SW480 (cell line): ENCODE measurements at regions not wholly inside any gene's neighbourhood (a gene's known extent, or its start where the extent isn't known, plus 50 kb on each side); places are given as distances from the start of the nearest gene placed in this dataset.

Experiments used
- DNase-seq: peaks from one replicate; pipeline ENCODE4 v3.0.0-alpha.2; 2016; ENCODE audit warnings: low spot score

DNA sequence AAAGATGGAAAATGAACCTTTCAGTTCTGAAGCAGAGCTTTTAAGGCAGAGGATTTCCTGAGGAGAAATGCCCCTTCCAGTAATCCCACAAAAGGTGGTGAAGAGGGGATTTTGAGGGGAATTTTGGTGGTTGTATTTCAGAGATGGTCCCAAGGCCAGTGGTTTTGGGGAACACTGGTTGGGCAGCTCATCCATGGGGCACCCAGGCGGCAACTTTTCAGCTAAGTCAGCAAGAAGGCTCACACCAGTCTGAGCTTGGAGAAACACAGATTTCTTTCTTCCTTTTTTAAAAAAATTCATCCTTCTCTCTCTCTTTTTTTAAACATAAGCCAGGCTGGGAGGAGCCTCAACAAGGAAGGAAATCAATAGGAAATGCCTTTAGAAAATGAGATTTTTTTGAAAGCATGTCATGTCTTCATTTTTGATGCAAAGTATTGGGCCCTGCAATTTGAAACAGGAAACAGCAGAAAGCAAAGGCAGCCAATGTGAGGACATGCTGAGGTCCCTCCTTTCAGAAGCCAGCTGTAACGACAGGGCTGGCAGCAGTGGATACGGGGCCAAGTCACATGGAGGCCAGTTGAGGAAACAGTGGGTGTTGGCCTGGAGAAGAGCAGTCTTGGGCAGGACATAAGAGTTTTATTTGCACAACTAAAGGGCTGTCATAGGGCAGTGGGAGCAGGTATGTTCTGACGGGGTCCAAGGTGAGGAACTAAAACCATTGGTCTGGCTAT, 155.3 kb upstream of the KLF4 start:
- no peak for DNase-seq

DNA sequence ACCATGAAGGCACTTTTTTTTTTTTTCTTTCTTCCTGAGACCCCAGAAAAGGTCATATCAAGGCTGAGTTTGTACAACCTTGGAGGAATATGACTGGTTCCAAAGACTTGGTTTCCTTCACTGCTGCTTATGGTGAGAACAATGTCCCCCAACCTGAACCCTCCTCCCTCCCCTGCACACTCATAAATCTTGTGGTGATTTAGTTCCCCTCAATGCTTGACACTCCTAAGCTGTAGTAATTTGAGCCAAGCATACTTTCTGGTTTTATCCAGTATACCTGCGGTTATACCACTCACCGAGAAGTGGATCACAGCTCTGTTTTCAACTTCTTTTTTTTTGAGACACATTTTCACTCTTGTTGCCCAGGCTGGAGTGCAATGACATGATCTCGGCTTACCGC, 149.9 kb upstream of the KLF4 start:
- peak; percentile 30 for DNase-seq

DNA sequence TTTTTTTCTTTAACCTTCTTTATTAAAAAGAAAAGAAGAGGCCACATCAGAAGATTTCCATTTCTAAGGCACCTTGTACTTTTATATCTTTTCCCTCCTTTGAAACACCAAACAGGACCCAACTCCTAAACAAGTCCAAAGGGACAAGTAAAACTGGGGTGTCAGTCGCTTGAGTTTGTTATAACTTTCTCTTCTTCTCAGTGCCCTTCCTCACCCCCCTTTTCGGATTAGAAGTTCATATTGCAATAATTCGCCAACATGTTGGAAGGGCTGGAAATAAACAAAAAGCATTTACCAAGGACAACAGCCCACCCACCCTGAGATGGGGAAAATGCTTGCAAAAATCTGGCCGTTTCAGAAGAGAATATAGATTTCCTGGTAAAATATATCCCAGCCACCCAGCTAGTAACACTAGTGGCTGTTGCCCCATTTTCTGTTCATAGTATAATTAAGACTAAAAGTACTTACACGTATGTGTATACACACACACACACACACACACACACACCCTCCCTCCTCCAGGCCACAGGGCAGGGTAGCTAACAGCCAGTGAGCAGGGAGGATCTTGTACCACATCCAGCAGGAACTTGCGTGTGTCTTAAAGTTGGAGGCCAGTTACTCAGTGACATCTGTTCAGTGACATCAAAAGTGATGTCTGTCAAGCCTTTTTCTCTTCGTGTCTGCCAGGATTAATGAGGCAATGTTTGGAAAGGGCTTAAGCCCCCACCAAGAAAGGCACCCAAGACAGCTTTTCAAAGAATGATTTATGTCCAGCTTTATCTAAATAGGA, 149.1 kb upstream of the KLF4 start:
- DNase-seq = no peak

DNA sequence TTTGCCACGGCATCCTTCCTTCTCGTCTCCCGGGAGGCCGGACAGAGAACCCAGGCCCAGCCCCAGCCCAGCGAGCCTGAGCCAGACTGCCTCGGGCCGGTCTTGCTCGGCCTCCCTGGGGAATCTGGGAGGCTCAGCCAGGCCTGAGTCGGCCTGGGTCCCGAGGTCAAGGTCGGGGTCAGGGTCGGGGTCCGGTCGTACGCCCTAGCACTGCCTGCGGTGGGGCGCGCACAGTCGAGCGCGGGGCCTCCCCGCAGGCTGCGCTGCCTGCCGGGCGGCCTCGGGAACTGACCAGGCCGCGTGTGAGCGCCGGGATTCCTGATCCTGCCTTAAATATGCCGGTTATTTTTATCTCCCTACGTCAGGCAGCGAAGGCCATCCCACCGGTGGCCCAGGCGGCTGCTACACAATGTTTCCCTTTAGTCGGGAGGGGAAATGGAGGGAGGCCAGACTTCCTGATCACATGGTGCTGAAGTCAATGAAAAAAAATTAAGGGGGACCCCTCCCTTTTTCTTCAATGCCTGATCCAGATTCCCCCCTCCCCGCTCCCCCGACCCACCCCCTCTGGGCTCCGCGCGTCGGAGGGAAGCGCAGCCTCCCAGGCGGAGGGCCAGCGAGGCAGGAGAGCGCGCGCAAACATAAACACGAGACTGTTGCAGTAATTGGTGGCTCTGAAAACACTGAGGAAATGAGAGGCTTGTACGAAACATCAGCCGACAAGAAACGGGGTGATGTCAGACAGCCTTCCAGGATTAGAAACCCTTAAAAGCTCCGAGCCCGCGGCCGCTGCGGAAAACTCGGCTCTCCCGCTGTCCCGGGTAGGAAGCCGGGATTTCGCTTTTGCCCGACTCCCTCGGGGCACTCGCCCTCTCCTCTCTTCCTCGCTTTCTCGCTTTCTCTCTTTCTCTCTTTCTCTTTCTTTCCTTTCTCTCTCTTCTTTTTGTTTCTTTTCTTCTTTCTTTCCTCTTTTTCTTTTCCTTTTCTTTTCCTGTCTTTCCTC, 148.2 kb upstream of the KLF4 start:
- DNase-seq = no peak

DNA sequence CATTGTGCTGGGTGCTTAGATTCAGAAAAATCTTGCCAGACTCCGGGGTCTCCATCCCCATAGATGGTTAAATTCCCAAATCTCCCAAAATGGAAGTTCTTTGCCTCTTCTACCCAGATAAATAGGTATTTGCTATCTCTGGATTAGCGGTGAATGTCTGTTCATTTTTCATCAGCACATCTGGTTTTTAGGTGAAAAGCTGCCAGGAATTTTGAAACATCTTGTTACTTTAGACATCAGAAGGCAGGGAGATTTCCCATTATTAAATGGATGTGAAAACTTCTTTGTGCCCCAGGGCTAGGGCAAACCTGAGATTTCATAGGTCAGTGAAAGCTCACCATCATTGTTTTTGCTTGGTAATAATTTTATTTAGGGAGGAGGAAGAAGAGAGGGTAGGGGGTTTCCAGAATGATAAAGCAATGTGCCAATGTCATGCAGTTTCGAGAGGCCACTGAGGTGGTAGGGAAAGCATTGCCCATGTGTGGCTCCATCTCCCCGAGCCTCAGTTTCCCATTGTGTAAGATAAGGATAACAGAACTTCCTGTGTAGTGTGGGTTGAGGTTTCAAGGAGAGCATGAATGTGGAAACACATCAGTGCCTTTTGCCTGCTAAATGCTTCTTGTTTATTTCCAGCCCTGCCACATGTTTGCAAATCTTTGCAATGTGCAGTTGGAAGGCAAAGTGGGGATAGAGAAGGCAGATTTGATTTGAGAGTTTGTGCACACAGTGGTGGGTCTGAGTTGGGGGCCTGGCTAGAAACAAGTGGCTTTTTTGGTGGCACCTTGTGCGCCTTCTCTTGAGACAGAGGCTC, 147.2 kb upstream of the KLF4 start:
- no peak for DNase-seq

DNA sequence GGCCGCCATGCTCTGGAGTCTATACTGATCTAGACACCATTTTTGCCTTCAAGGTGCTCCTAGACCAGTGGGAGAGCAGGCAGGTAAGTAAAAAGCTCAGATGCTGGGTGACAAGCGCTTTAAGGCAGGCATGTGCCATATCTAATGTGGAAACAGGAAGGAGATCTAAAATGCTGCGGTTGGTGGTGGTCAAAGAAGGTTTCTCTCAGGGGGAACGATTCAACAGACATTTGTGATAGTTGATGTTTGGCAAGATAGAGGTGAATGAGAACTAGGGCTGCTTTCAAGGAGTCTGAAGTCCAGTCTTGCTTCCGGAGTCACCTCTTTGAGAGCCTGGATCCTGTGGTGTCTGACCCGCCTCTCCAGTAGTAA, 146.2 kb upstream of the KLF4 start:
- no peak for DNase-seq

DNA sequence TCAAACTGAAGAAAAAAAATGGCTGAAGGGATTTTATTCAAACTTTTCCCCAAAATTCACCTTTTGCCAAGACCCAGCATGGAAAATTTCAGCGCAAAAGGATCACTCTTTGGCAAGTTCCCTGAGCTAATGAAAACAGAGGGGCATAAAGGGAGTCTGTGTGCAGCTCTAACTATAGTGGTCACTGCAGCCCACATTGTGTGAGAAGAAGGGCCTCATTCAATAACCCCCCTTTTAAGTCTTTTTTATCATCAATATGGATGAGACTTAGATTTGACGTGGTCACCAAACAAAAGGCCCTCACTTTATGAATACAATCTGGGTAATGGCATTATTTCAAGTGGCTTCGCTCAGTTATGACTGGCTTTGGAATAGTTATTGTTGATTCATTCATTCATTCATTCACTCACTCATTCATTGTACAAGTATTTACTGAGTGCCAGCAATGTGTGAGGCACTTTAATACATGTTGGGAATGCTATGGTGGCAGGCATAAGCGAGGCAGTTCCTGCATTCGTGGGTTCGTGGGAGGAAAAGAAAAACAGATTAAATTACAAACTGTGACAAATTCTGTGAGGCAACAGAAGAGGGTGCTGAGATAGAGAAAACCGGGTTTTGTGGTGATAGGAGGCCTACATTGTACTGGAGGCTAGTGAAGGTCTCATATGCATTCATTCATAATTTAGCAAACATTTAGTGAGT, 145.7 kb upstream of the KLF4 start:
- DNase-seq = no peak

DNA sequence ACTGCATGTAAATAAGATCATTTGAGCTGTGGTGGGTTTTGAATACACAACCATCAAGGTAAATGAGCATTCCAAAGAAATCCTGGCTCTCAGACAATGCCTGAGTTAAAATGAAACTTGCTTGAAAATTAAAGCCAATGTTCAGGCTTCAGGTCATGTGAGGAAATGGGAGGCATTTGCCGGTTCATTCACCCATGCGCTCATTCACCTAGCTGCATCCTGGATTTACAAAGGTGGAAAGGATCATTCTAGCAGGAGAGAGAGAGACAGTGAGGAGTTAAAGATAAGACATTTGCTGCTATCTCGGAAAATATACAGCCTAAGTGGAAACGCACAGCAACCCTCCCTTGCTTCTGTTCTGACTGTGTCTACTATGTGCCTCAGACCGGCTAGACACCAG, 143.8 kb upstream of the KLF4 start:
- no peak for DNase-seq

DNA sequence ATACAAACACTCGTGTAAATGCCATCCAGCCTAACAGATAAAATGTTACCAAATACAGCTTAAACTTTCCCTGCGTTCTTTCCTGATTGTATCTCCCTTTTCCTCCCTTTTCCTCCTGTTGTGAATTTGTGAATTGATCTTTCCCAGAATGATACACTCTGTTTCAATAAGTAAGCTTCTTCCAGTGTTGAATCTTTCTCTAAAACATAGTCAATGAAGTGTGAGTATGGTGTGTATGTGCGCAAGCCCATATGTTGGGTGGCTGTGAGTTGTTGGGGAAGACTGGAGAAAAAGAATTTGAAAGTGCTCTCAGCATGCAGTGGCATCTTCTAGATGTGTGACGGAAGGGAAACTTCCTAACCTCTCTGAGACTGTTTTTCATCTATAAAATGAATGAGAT, 143.1 kb upstream of the KLF4 start:
- DNase-seq = no peak

DNA sequence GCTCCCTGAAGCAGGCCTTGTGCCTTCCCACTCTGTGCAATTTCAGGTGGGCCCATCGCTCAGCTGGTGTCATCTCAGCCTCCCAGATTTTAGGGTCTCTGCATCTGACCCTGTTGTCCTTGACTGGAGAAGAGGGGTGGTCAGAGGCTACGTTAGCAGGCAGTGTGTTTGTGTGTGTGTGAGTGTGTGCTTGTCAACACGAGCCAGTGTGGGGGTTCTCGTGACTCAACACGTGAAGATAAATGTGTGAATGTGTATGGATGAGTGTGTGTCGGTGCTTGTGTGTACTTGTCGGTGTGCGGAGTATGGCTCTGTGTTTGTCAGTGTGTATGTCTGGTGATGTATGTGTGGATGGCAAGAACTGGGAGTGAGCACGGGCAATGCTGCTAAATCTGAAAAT, 142.6 kb upstream of the KLF4 start:
- no peak for DNase-seq

DNA sequence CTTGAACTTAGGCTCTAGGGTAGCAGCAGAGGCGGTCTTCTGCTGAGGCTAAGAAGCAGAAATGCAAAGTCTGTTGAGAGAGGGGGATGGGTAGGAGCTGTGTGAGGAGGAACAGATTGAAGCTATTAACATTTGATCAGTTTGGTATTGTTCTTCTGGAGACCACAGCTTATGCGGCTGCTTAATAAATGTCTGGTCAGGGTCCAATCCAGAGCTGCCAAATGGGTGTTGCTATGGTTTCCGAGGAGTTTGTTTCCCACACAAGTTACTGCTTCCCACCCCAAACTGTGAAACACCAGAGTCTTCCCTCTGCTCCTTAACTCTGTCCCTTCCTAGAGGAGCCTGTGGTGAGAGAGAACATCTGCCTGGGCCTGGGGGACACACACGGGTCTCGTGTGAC, 142.2 kb upstream of the KLF4 start:
- DNase-seq = no peak

DNA sequence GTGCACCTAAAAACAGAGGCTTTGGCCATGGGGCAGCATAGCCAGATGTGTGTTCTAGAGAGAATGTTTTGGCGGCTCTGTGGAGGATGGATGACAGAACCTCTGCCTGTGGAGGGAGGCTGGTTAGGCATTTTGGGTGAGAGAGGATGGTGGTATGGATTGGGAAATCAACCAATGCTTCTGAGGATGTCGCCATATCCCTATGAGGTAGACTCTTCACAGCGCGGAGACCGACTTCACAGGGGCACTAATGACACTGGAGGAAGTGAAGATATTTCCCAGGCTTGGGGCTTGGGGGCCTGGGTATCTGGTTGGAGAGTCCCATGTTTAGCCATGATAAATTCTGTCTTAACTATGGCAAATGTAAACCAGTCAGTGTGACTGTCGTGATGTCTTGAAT, 140.6 kb upstream of the KLF4 start:
- no peak for DNase-seq

DNA sequence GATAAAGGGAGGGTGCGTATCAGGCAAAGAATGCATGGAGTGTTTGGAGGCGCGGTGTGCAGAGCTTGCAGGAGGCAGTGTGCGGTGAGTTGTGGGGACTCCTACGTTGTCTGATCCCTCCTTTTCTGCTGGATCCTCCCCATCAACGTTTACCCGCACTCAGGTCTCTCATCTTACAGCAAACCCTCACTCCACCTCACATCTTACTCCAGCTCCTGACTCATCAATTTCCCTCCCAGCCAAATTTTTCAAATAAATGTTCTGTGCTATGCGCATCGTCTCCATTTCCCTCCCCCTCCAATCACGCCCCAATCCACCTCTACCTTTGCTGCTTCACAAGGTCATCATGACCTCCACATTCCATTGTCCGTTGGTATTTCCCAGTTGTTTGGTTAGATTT, 138.9 kb upstream of the KLF4 start:
- DNase-seq = no peak

DNA sequence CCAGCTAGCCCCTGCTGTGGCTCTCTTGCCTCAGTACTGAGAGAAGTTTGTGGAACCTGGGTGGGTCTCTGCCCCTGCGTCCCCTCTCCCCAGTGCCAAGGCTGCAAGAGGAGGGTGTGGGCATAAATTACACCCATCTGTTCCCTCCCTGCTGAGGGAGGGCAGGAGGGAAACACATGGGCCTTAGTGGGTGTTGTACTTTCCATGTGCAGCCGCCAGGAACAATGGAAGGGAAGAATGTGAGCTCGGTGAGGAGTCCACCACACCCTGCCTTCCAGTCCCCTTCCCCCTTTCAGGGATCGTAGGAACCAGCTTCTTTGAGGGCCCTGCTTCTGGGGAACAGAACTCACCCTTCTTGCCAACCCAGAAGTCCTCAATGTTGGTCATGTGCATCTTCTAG, 138.2 kb upstream of the KLF4 start:
- no peak for DNase-seq

DNA sequence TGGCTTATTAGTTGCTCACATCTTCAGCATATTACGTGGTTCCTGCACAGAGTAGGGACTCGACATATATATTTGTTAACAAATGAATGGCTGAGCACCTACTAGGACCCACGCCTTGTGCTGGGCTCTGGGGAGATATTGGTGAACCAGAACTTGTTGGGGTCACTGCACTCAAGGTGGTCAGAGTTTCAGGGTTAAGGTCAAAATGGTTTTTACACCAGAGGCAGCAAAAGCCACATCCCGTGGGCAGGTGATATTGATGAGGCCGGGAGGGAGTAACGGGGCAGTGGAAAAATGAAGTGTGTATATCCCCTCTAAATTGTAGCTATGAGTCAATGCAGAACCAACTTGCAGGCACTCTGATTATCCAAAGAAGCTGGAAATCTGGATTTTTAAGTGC, 136.5 kb upstream of the KLF4 start:
- no peak for DNase-seq

DNA sequence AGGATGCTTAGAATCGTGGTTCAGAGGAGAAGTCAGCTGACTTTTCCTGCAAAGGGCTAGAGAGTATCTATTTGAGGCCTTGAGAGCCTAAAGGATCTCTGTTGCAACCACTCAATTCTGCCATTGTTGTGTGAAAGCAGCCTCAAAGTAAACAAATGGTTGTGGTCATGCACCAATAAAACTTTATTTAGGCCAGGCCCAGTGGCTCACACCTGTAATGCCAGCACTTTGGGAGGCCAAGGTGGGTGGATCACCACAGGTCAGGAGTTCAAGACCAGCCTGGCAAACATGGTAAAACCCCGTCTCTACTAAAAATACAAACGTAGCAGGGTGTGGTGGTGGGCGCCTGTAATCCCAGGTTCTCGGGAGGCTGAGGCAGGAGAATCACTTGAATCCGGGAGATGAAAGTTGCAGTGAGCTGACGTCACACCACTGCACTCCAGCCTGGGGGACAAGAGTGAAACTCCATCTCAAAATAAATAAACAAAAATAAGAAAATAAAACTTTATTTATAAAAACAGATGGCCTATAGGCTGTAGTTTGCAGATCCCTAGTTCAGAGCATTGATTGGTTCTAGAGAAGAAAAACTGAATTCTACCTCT, 135.9 kb upstream of the KLF4 start:
- DNase-seq = no peak

DNA sequence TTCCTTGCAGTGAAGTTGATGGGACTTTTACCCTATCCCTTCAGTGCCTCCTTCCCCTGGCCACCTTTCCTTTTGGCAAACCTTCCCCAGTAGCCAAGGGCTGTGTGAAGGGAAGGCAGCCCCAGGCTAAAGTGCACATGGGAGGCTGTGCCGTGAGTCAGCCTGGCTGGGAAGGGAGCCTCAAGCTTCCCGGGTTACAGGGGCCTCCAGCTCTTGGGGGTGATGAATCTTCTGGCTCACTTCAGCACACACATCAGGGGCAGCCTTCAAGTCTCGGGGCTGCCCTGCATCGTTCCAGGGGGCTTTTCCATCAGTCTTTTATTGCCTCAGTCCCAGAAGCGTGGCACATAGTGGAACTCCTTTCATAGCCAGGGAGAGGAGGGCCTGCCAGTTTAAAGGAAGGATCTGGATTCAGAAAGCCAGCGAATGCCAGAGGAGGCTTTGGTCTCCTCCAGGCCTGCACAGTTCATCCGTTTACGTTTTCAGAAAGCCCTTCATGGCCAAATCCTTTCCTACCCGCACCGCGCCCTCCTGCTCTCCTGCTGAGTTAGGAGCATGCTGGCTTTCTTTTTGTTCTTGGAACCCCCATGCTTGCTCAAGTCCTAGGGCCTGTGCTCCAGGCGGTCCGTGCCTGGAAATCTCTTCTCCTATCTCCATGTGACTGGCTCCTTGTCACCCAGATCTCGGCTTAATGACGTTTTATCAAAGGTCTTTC, 134.8 kb upstream of the KLF4 start:
- DNase-seq = no peak

DNA sequence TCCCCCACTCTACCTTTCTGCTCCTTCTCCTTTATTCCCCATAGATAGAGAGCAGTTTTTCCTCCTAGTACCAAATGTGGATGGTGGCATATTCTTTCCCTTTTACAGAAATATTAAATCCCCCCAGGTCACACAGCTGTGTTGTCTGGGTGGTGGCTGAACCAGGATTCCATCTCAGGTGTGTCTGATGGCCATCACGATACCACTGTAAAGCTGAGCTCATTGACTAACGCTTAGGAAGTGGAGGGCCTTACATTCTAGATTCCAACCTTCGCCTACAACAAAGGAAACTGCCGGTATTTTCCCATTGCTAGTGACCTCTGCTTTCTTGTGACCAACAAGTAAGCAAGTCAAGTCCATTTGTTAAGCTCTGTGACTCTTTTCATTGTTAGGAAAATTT, 131.9 kb upstream of the KLF4 start:
- no peak for DNase-seq

DNA sequence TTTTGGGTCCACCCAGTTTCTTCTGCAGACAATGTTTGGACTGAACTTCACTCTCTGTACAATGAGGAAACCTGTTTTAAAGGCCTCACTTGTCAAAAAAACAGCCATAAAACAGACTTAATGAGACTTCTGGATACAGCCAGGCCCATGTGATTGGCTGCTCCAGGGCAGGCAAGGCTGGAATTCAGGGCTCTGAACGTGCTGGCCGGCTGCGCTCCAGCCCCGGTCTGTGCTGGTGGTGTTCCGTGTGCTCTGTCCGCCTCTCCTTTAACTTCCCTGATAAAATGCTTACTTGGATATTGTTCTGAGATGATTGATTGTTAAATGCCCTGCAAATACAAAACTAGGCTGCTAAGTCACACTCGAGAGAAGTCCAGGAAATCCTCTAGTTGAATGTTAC, 131.2 kb upstream of the KLF4 start:
- no peak for DNase-seq

DNA sequence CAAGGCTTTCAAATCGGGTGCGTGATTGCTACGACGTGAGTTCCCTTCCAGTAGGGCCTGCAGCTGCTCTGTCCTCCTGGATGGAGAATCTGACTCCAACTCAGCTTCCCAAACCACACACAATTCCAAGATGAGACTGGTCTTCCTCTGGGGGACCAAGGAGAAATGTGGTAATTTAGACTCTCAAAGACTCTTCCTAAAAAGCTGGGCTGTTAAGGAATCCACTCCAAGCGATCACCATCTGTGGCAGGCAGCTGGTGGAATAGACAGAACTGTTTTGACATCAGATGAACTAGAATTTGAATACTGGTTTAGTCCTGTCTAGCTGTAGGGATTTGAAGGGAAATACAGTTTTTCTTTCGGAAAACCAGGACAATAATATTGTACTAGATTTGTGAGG, 130.7 kb upstream of the KLF4 start:
- DNase-seq = no peak
